HEK293 (cell line): ENCODE measurements at regions not wholly inside any gene's neighbourhood (a gene's known extent, or its start where the extent isn't known, plus 50 kb on each side); places are given as distances from the start of the nearest gene placed in this dataset.

ENCODE experiments used
- CTCF ChIA-PET: fragments of 350-600 bp; formaldehyde crosslinking; extraction: SDS; loops from one replicate; lab custom pipeline; 2021; ENCODE audit warnings: antibody characterized with exemption; lab: Yijun Ruan, JAX
- POLR2A ChIA-PET: fragments of 300-600 bp; formaldehyde crosslinking; extraction: SDS; loops from one replicate; lab custom pipeline; 2020; ENCODE audit warnings: antibody characterized with exemption, inconsistent platforms; lab: Yijun Ruan, JAX
- H3K27ac ChIP-seq: fragments of 200-500 bp; sonication (Bioruptor generic); 2 replicates; pipeline ENCODE4 v1.5.1; 2014; ENCODE audit warnings: low read depth, low read length, control low read depth, inconsistent platforms; ENCODE audit errors: extremely low read depth
- H3K36me3 ChIP-seq, 2 experiments: fragments of 200-500 bp in 1 of 2; sonication (Bioruptor generic) in 1 of 2; 1 replicate in 1 of 2; 2 replicates in 1 of 2; pipeline ENCODE4 v1.5.1; 2014 to 2017; ENCODE audit warnings: inconsistent platforms in 2 of 2, low read length in 2 of 2; ENCODE audit not compliant: control insufficient read depth in 2 of 2, insufficient read depth in 1 of 2
- H3K4me1 ChIP-seq: fragments of 200-500 bp; sonication (Bioruptor generic); 2 replicates; pipeline ENCODE4 v1.5.1; 2014; ENCODE audit warnings: mild to moderate bottlenecking, low read length, inconsistent platforms; ENCODE audit not compliant: control insufficient read depth, insufficient read depth
- H3K4me3 ChIP-seq: 2 replicates; pipeline ENCODE4 v1.5.1; 2011; ENCODE audit warnings: low read depth, mild to moderate bottlenecking, control low read depth, low read length, moderate library complexity
- H3K9me3 ChIP-seq: fragments of 200-500 bp; sonication (Bioruptor generic); 2 replicates; pipeline ENCODE4 v1.5.1; 2014; ENCODE audit warnings: low read depth, low read length, inconsistent platforms; ENCODE audit not compliant: control insufficient read depth, insufficient read depth
- GLI4 ChIP-seq: fragments of 450-650 bp; formaldehyde crosslinking; IDR thresholded peaks from 2 replicates; pipeline ENCODE4 v1.5.1; 2016; ENCODE audit warnings: missing biosample characterization, missing genetic modification characterization
- HOXA7 ChIP-seq: sonication (generic); formaldehyde crosslinking; IDR thresholded peaks from 2 replicates; pipeline ENCODE4 v1.8.1; 2022; ENCODE audit warnings: missing genetic modification reagents, borderline replicate concordance
- HOXC10 ChIP-seq: sonication (generic); formaldehyde crosslinking; IDR thresholded peaks from 2 replicates; pipeline ENCODE4 v1.8.1; 2023; ENCODE audit warnings: mild to moderate bottlenecking, missing genetic modification reagents
- IKZF3 ChIP-seq: fragments of 450-650 bp; IDR thresholded peaks from 2 replicates; pipeline ENCODE4 v1.5.0; 2018; ENCODE audit warnings: missing biosample characterization, mild to moderate bottlenecking, missing genetic modification characterization, moderate library complexity
- PRDM1 ChIP-seq: fragments of 450-650 bp; formaldehyde crosslinking; IDR thresholded peaks from 2 replicates; pipeline ENCODE4; 2016; ENCODE audit warnings: missing biosample characterization, missing genetic modification characterization
- REPIN1 ChIP-seq: fragments of 450-650 bp; formaldehyde crosslinking; IDR thresholded peaks from 2 replicates; pipeline ENCODE4 v1.5.1; 2017; ENCODE audit warnings: missing biosample characterization, missing genetic modification characterization, low read depth
- SP2 ChIP-seq: fragments of 450-650 bp; formaldehyde crosslinking; IDR thresholded peaks from 2 replicates; pipeline ENCODE4 v1.5.1; 2016; ENCODE audit warnings: missing biosample characterization, missing genetic modification characterization
- SP3 ChIP-seq: fragments of 450-650 bp; formaldehyde crosslinking; IDR thresholded peaks from 2 replicates; pipeline ENCODE4 v1.5.1; 2016; ENCODE audit warnings: missing biosample characterization, missing genetic modification characterization
- TRIM28 ChIP-seq: IDR thresholded peaks from 2 replicates; pipeline ENCODE4 v1.6.1; 2011; ENCODE audit warnings: low read length, control low read depth, borderline replicate concordance
- ZBTB20 ChIP-seq: fragments of 450-650 bp; formaldehyde crosslinking; IDR thresholded peaks from 2 replicates; pipeline ENCODE4 v1.5.1; 2016; ENCODE audit warnings: missing biosample characterization, missing genetic modification characterization
- ZBTB21 ChIP-seq: fragments of 450-650 bp; formaldehyde crosslinking; IDR thresholded peaks from 2 replicates; pipeline ENCODE4 v1.5.1; 2017; ENCODE audit warnings: missing biosample characterization, missing genetic modification characterization
- ZNF114 ChIP-seq: fragments of 450-650 bp; formaldehyde crosslinking; IDR thresholded peaks from 2 replicates; pipeline ENCODE4 v1.5.0; 2017; ENCODE audit warnings: missing biosample characterization, missing genetic modification characterization
- ZNF132 ChIP-seq: fragments of 450-650 bp; formaldehyde crosslinking; IDR thresholded peaks from 2 replicates; pipeline ENCODE4 v1.5.1; 2017; ENCODE audit warnings: missing biosample characterization, missing genetic modification characterization, borderline replicate concordance
- ZNF140 ChIP-seq: fragments of 450-650 bp; formaldehyde crosslinking; IDR thresholded peaks from 2 replicates; pipeline ENCODE4 v1.5.1; 2016; ENCODE audit warnings: missing biosample characterization, missing genetic modification characterization
- ZNF239 ChIP-seq: fragments of 450-650 bp; formaldehyde crosslinking; IDR thresholded peaks from 2 replicates; pipeline ENCODE4 v1.5.1; 2016; ENCODE audit warnings: missing biosample characterization, missing genetic modification characterization
- ZNF366 ChIP-seq: fragments of 450-650 bp; formaldehyde crosslinking; conservative IDR thresholded peaks from 2 replicates; pipeline ENCODE4 v1.5.1; 2016; ENCODE audit warnings: missing biosample characterization, missing genetic modification characterization
- ZNF391 ChIP-seq: fragments of 450-650 bp; formaldehyde crosslinking; IDR thresholded peaks from 2 replicates; pipeline ENCODE4 v1.5.1; 2016; ENCODE audit warnings: low read depth, missing biosample characterization, missing genetic modification characterization, borderline replicate concordance
- ZNF426 ChIP-seq: fragments of 450-650 bp; formaldehyde crosslinking; IDR thresholded peaks from 2 replicates; pipeline ENCODE4 v1.5.1; 2017; ENCODE audit warnings: missing biosample characterization, missing genetic modification characterization, mild to moderate bottlenecking, inconsistent platforms, moderate library complexity
- ZNF501 ChIP-seq: fragments of 450-650 bp; formaldehyde crosslinking; IDR thresholded peaks from 2 replicates; pipeline ENCODE4 v1.5.1; 2016; ENCODE audit warnings: missing biosample characterization, missing genetic modification characterization
- ZNF660 ChIP-seq: fragments of 450-650 bp; IDR thresholded peaks from 2 replicates; pipeline ENCODE4 v1.5.1; 2018; ENCODE audit warnings: missing biosample characterization, mild to moderate bottlenecking, missing genetic modification characterization
- ZNF776 ChIP-seq: fragments of 450-650 bp; formaldehyde crosslinking; IDR thresholded peaks from 2 replicates; pipeline ENCODE4 v1.5.0; 2017; ENCODE audit warnings: missing biosample characterization, missing genetic modification characterization, borderline replicate concordance
- ZNF830 ChIP-seq: fragments of 450-650 bp; IDR thresholded peaks from 2 replicates; pipeline ENCODE4 v1.5.0; 2018; ENCODE audit warnings: missing biosample characterization, missing genetic modification characterization, low read depth, mild to moderate bottlenecking, moderate library complexity
- TF ChIP-seq, protein P1 (sequence below): fragments of 450-650 bp; formaldehyde crosslinking; IDR thresholded peaks from 2 replicates; pipeline ENCODE4 v1.5.1; 2016; ENCODE audit warnings: missing biosample characterization, missing genetic modification characterization
- TF ChIP-seq, protein P2 (sequence below): fragments of 450-650 bp; formaldehyde crosslinking; IDR thresholded peaks from 2 replicates; pipeline ENCODE4 v1.5.1; 2016; ENCODE audit warnings: missing biosample characterization, missing genetic modification characterization
- TF ChIP-seq, protein P3 (sequence below): fragments of 450-650 bp; formaldehyde crosslinking; IDR thresholded peaks from 2 replicates; pipeline ENCODE4 v1.5.1; 2016; ENCODE audit warnings: missing biosample characterization, missing genetic modification characterization
- TF ChIP-seq, protein P4 (sequence below): fragments of 450-650 bp; formaldehyde crosslinking; IDR thresholded peaks from 2 replicates; pipeline ENCODE4; 2016; ENCODE audit warnings: missing biosample characterization, missing genetic modification characterization
- TF ChIP-seq, protein P5 (sequence below): fragments of 450-650 bp; formaldehyde crosslinking; IDR thresholded peaks from 2 replicates; pipeline ENCODE4 v1.5.1; 2016; ENCODE audit warnings: missing biosample characterization, missing genetic modification characterization

DNA sequence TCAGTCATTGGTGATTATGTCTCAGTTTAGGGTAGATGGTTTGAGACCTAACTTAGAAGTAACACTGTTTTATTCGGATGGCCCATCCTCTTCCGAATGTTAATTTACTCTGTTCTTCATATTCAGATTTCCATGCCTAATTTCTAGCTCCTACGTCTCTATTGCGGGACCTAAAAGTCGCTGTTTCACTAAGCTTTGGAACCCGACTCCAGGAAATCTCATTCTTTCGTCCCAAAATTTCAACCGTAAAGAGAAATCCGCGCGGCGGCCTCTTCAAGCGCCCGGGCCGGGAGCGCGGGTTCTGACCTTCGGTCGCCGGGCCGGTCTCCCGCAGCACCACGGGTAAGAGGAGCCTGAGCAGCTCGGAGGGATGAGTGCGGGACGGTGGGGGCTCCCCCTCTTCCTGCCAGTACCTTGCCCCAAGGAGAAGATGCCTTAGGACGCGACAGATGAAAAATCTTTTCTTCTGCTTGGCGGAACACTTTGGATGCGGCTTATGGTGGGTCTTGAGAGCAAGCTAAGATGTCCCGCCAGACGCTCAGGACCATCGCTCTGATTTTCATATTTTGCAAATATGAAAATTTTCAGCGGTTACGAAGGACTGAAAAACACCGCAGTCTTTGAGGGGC, 128.7 kb downstream of the PPIAL4G start (continued):
- TF ChIP-seq, protein P1, sequence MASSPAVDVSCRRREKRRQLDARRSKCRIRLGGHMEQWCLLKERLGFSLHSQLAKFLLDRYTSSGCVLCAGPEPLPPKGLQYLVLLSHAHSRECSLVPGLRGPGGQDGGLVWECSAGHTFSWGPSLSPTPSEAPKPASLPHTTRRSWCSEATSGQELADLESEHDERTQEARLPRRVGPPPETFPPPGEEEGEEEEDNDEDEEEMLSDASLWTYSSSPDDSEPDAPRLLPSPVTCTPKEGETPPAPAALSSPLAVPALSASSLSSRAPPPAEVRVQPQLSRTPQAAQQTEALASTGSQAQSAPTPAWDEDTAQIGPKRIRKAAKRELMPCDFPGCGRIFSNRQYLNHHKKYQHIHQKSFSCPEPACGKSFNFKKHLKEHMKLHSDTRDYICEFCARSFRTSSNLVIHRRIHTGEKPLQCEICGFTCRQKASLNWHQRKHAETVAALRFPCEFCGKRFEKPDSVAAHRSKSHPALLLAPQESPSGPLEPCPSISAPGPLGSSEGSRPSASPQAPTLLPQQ (tag by site-specific recombination), result no peak
- TF ChIP-seq ZNF830 (tag by site-specific recombination) (no peak), HOXC10 (CRISPR knock-in tag) (no peak), HOXA7 (CRISPR knock-in tag) (no peak), ZNF140 (no peak), ZNF239 (tag by site-specific recombination) (no peak), ZBTB21 (tag by site-specific recombination) (no peak)
- TF ChIP-seq, protein P2, sequence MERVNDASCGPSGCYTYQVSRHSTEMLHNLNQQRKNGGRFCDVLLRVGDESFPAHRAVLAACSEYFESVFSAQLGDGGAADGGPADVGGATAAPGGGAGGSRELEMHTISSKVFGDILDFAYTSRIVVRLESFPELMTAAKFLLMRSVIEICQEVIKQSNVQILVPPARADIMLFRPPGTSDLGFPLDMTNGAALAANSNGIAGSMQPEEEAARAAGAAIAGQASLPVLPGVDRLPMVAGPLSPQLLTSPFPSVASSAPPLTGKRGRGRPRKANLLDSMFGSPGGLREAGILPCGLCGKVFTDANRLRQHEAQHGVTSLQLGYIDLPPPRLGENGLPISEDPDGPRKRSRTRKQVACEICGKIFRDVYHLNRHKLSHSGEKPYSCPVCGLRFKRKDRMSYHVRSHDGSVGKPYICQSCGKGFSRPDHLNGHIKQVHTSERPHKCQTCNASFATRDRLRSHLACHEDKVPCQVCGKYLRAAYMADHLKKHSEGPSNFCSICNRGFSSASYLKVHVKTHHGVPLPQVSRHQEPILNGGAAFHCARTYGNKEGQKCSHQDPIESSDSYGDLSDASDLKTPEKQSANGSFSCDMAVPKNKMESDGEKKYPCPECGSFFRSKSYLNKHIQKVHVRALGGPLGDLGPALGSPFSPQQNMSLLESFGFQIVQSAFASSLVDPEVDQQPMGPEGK (tag by site-specific recombination), result no peak
- TF ChIP-seq, protein P3, sequence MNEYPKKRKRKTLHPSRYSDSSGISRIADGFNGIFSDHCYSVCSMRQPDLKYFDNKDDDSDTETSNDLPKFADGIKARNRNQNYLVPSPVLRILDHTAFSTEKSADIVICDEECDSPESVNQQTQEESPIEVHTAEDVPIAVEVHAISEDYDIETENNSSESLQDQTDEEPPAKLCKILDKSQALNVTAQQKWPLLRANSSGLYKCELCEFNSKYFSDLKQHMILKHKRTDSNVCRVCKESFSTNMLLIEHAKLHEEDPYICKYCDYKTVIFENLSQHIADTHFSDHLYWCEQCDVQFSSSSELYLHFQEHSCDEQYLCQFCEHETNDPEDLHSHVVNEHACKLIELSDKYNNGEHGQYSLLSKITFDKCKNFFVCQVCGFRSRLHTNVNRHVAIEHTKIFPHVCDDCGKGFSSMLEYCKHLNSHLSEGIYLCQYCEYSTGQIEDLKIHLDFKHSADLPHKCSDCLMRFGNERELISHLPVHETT, result no peak
- TF ChIP-seq, protein P4, sequence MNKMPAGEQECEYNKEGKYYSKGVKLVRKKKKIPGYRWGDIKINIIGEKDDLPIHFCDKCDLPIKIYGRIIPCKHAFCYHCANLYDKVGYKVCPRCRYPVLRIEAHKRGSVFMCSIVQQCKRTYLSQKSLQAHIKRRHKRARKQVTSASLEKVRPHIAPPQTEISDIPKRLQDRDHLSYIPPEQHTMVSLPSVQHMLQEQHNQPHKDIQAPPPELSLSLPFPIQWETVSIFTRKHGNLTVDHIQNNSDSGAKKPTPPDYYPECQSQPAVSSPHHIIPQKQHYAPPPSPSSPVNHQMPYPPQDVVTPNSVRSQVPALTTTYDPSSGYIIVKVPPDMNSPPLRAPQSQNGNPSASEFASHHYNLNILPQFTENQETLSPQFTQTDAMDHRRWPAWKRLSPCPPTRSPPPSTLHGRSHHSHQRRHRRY (tag by site-specific recombination), result no peak

DNA sequence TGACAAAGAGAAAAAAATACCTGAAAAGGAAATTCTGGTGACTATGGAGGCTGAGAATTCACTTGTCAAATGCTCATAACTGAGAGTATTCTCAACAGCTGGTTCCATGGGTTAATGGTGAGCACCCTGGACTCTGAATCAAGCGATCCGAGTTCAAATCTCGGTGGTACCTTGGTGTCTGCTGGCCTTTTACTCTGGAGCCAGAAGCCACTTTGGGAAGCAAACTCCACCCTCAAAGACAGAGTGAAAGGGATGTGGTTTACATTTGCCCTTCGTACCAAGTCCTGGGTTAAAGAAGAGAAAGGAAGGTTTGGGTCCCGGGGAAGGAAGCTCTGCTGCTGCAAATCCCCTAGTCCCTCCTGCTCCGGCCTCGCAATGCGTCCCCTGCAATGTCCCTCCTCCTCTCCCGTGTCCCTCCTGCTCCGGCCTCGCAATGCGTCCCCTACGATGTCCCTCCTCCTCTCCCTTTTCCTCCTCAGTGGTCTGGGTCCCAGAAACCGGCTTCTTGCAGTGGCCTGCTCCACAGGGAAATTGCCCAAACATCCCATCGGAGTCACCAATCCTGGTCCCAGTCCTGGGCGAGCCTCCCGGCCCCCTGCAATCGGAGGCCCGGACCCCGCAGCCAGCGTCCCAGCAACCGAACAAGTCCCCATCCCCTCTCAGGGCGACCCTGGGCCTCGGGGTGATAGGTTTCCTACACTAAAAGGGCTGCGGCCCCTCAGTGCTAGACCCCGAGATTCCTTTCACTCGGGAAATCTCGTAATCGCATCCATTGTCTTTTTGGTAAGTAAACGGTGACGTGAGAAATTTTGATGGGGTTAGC, 129.4 kb downstream of the PPIAL4G start:
- Histone ChIP-seq H3K9me3 (no peaks in the 10 kb centered on the region), H3K27ac (no peak overlapping the region), H3K4me3 (no peak overlapping the region), H3K36me3 (no peaks in the 10 kb centered on the region), H3K4me1 (no peaks in the 10 kb centered on the region)
- ChIA-PET CTCF (no interaction called here), POLR2A (no interaction called here)
- no peak for TF ChIP-seq ZNF776
- TF ChIP-seq, protein P5, sequence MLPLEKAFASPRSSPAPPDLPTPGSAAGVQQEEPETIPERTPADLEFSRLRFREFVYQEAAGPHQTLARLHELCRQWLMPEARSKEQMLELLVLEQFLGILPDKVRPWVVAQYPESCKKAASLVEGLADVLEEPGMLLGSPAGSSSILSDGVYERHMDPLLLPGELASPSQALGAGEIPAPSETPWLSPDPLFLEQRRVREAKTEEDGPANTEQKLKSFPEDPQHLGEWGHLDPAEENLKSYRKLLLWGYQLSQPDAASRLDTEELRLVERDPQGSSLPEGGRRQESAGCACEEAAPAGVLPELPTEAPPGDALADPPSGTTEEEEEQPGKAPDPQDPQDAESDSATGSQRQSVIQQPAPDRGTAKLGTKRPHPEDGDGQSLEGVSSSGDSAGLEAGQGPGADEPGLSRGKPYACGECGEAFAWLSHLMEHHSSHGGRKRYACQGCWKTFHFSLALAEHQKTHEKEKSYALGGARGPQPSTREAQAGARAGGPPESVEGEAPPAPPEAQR (tag by site-specific recombination), result no peak
- TF ChIP-seq, protein P1 (tag by site-specific recombination), result no peak
- TF ChIP-seq ZNF391 (tag by site-specific recombination), result 0 out of 2 replicates have a peak, but pooled peaks have one; percentile 14
- TF ChIP-seq SP3 (tag by site-specific recombination), result peak; percentile 49
- peak; percentile 49 for TF ChIP-seq SP2 (tag by site-specific recombination)
- 0 out of 2 replicates have a peak, but pooled peaks have one; percentile 51 for TF ChIP-seq ZNF660 (tag by site-specific recombination)
- no peak for TF ChIP-seq GLI4 (tag by site-specific recombination)
- peak; percentile 80 for TF ChIP-seq ZNF501 (tag by site-specific recombination)
- peak; percentile 38; the same call in 1 of the 2 replicates for TF ChIP-seq ZBTB20 (tag by site-specific recombination)
- peak; percentile 58; the same call in 1 of the 2 replicates for TF ChIP-seq TRIM28
- TF ChIP-seq HOXC10 (CRISPR knock-in tag), result no peak
- no peak for TF ChIP-seq REPIN1
- TF ChIP-seq ZNF114 (tag by site-specific recombination), result no peak
- no peak for TF ChIP-seq ZNF426
- TF ChIP-seq PRDM1, result 0 out of 2 replicates have a peak, but pooled peaks have one; percentile 4
- peak; percentile 77 for TF ChIP-seq ZNF366 (tag by site-specific recombination)
- 0 out of 2 replicates have a peak, but pooled peaks have one; percentile 11 for TF ChIP-seq IKZF3 (tag by site-specific recombination)
- TF ChIP-seq ZNF132 (tag by site-specific recombination), result no peak
